B cell (primary cell): ENCODE measurements at regions not wholly inside any gene's neighbourhood (a gene's known extent, or its start where the extent isn't known, plus 50 kb on each side); places are given as distances from the start of the nearest gene placed in this dataset.

Experiments
- ATAC-seq: fragments of 200-7000 bp; cut with Tn5 transposase; one replicate; pipeline ENCODE4 v1.10.0; 2021; ENCODE audit warnings: low read depth, mild to moderate bottlenecking, moderate number of reproducible peaks, moderate library complexity
- CTCF ChIA-PET: fragments of 350-600 bp; sonication (Branson Sonifier 250); formaldehyde crosslinking; loops from one replicate; lab custom pipeline; 2021; ENCODE audit warnings: antibody characterized with exemption, inconsistent platforms; lab: Charles Lee
- POLR2A ChIA-PET: fragments of 350-600 bp; sonication (Branson Sonifier 250); formaldehyde crosslinking; loops from one replicate; lab custom pipeline; 2021; ENCODE audit warnings: antibody characterized with exemption; lab: Charles Lee
- DNase-seq: peaks from one replicate; pipeline ENCODE4 v3.0.0; 2013
- H2AFZ ChIP-seq: 2 replicates; pipeline ENCODE4 v1.6.1; 2012; ENCODE audit warnings: mild to moderate bottlenecking, low read depth, low read length; ENCODE audit not compliant: insufficient read depth, poor library complexity, severe bottlenecking
- H3K27ac ChIP-seq, 2 donors: 1 replicate in 1 of 2; 2 replicates in 1 of 2; pipeline ENCODE4 v1.5.1; 2012 to 2013; ENCODE audit warnings: low read length in 2 of 2, mild to moderate bottlenecking in 2 of 2, moderate library complexity in 1 of 2
- H3K27me3 ChIP-seq, 4 experiments: fragments of 200-600 bp in 1 of 4; sonication (generic) in 1 of 4; replicated peaks in 1 of 4; 1 replicate in 2 of 4; 2 replicates in 2 of 4; pipeline versions ENCODE4 v1.6.1 to v1.7.0; 2013 to 2016; ENCODE audit warnings: low read length in 3 of 4, mild to moderate bottlenecking in 2 of 4, mixed read lengths in 1 of 4, moderate library complexity in 1 of 4; ENCODE audit not compliant: insufficient read depth in 4 of 4, control insufficient read depth in 3 of 4; ENCODE audit errors: control extremely low read depth in 1 of 4
- H3K36me3 ChIP-seq, 2 experiments: replicated peaks in 1 of 2; 1 replicate in 1 of 2; 2 replicates in 1 of 2; pipeline versions ENCODE4 v1.6.1 to v1.7.1; 2013; ENCODE audit warnings: low read length in 1 of 2; ENCODE audit not compliant: insufficient read depth in 2 of 2, control insufficient read depth in 1 of 2; ENCODE audit errors: control extremely low read depth in 1 of 2, extremely low read depth in 1 of 2
- H3K4me1 ChIP-seq, 2 donors: fragments of 200-600 bp in 1 of 2; sonication (generic) in 1 of 2; 1 replicate in 1 of 2; 2 replicates in 1 of 2; pipeline versions ENCODE4 v1.5.1 to v1.6.1; 2013 to 2017; ENCODE audit warnings: low read length in 2 of 2; ENCODE audit not compliant: control insufficient read depth in 2 of 2, insufficient read depth in 2 of 2
- H3K4me2 ChIP-seq: replicated peaks from 2 replicates; pipeline ENCODE3; 2012; ENCODE audit warnings: mild to moderate bottlenecking, low read depth, low read length; ENCODE audit not compliant: poor library complexity, severe bottlenecking
- H3K4me3 ChIP-seq, 5 experiments: fragments of 200-600 bp in 1 of 5; sonication (generic) in 1 of 5; 1 replicate in 3 of 5; 2 replicates in 2 of 5; pipeline versions ENCODE4 v1.5.1 to v1.7.0; 2011 to 2016; ENCODE audit warnings: low read length in 4 of 5, mild to moderate bottlenecking in 4 of 5, low read depth in 2 of 5, control low read depth in 1 of 5, moderate library complexity in 1 of 5; ENCODE audit not compliant: insufficient read depth in 1 of 5; ENCODE audit errors: control extremely low read depth in 1 of 5, extremely low read depth in 1 of 5
- H3K79me2 ChIP-seq: fragments of 200-600 bp; sonication (generic); one replicate; pipeline ENCODE4 v1.6.0; 2016; ENCODE audit warnings: low read length; ENCODE audit not compliant: control insufficient read depth, insufficient read depth
- H3K9ac ChIP-seq: fragments of 200-600 bp; sonication (generic); 2 replicates; pipeline ENCODE4 v1.6.1; 2017; ENCODE audit warnings: mild to moderate bottlenecking, low read length, moderate library complexity
- H3K9me3 ChIP-seq, 3 donors: one replicate each; pipeline versions ENCODE4 v1.6.1 to v1.7.1; 2013; ENCODE audit warnings: low read length in 2 of 3; ENCODE audit not compliant: control insufficient read depth in 2 of 3, insufficient read depth in 1 of 3; ENCODE audit errors: control extremely low read depth in 1 of 3
- H4K20me1 ChIP-seq: 2 replicates; pipeline ENCODE4 v1.6.0; 2012; ENCODE audit warnings: mild to moderate bottlenecking, low read length; ENCODE audit not compliant: insufficient read depth, control insufficient read depth, poor library complexity, severe bottlenecking
- H3K27ac Mint-ChIP-seq: one replicate; pipeline ENCODE4 v1.8.0; 2021; ENCODE audit warnings: mixed read lengths
- H3K27me3 Mint-ChIP-seq: one replicate; pipeline ENCODE4 v1.8.0; 2021; ENCODE audit warnings: mixed read lengths
- H3K4me1 Mint-ChIP-seq: one replicate; pipeline ENCODE4 v1.8.0; 2021; ENCODE audit warnings: mixed read lengths
- H3K4me3 Mint-ChIP-seq: one replicate; pipeline ENCODE4 v1.8.0; 2021; ENCODE audit warnings: mixed read lengths
- H3K9me3 Mint-ChIP-seq: one replicate; pipeline ENCODE4 v1.8.0; 2022; ENCODE audit warnings: mixed read lengths; ENCODE audit not compliant: insufficient read depth
- CTCF ChIP-seq: fragments of 200-600 bp; IDR thresholded peaks from one replicate; pipeline ENCODE4 v1.8.0; 2022; ENCODE audit warnings: antibody characterized with exemption, mild to moderate bottlenecking
- EZH2 ChIP-seq: IDR thresholded peaks from 2 replicates; pipeline ENCODE4 v1.6.1; 2012; ENCODE audit warnings: borderline replicate concordance, low read depth, mild to moderate bottlenecking, moderate library complexity, low read length; ENCODE audit not compliant: insufficient read depth, poor library complexity, severe bottlenecking
- WGBS: methylation state at CpG from one replicate; pipeline ENCODE4 v1.1.5; 2013; ENCODE audit warnings: missing lambda C conversion rate; ENCODE audit not compliant: insufficient coverage; 5-methylcytosine and 5-hydroxymethylcytosine counted together
- intact Hi-C: fragments of 100-400 bp; cut with micrococcal nuclease; formaldehyde crosslinking; loops from one replicate; pipeline ENCODE4 v1.10.0; 2022

- WGBS = no CpG with 5 or more reads among the region's 1 CpG
- no peak overlapping the region for H2AFZ ChIP-seq
- no peak overlapping the region for H3K4me3 ChIP-seq
- no peak overlapping the region for H3K4me3 Mint-ChIP-seq
- intact Hi-C loops = no loop called here
- H3K9me3 ChIP-seq = peaks cover 0 to 10% (median 0%) of the 10 kb centered on the region in 3 donors
- H3K9ac ChIP-seq = no peak overlapping the region
- no peaks in the 10 kb centered on the region for H3K79me2 ChIP-seq
- ChIA-PET CTCF (no interaction called here), POLR2A (no interaction called here)
- no peak overlapping the region for H3K4me2 ChIP-seq
- H3K27me3 ChIP-seq = no peaks in the 10 kb centered on the region
- no peak for DNase-seq
- H4K20me1 ChIP-seq = no peaks in the 10 kb centered on the region
- H3K36me3 ChIP-seq = no peaks in the 10 kb centered on the region
- no peak overlapping the region for H3K27ac Mint-ChIP-seq
- no peaks in the 10 kb centered on the region for H3K9me3 Mint-ChIP-seq
- H3K27me3 Mint-ChIP-seq = peaks cover 5% of the 10 kb centered on the region
- ATAC-seq = no peak
- no peaks in the 10 kb centered on the region for H3K4me1 ChIP-seq
- TF ChIP-seq EZH2 (no peak), CTCF (no peak)
- H3K27ac ChIP-seq = no peak overlapping the region
- no peaks in the 10 kb centered on the region for H3K4me1 Mint-ChIP-seq
Observed at GRCh38 chr3:61507946-61508345, 53.4 kb upstream of the PTPRG start.
